ENCODE measurements at regions not wholly inside any gene's neighbourhood (a gene's known extent, or its start where the extent isn't known, plus 50 kb on each side); places are given as distances from the start of the nearest gene placed in this dataset.

DNA sequence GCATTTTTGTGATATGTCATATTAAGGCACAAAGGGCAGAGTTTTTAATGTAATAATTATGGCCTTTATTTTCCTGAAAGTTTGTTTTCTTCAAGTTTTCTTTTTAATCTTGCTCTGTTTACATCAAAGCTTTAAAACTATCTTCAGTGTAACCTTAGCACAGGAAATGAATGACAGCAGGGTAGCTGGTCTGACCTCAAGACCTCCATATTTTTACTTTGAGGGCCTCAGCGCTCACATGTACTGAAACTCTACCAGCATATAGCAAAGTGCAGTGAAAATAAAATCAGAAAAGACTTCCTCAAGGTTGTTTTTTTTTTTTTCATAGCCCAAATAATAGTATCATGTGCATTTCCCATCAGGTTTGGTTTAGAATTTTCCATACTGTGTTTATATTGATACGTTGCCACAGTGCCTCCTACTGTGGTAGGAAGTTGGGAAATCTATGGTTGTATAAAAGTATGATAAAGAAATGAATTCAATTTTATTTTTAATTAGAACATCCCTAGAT, 163.4 kb downstream of the UBE2E3 start:
- TF ChIP-seq POLR2A (IDR thresholded peaks at IDR 0.05) = no peak
- TF ChIP-seq, protein P1, sequence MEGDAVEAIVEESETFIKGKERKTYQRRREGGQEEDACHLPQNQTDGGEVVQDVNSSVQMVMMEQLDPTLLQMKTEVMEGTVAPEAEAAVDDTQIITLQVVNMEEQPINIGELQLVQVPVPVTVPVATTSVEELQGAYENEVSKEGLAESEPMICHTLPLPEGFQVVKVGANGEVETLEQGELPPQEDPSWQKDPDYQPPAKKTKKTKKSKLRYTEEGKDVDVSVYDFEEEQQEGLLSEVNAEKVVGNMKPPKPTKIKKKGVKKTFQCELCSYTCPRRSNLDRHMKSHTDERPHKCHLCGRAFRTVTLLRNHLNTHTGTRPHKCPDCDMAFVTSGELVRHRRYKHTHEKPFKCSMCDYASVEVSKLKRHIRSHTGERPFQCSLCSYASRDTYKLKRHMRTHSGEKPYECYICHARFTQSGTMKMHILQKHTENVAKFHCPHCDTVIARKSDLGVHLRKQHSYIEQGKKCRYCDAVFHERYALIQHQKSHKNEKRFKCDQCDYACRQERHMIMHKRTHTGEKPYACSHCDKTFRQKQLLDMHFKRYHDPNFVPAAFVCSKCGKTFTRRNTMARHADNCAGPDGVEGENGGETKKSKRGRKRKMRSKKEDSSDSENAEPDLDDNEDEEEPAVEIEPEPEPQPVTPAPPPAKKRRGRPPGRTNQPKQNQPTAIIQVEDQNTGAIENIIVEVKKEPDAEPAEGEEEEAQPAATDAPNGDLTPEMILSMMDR (IDR thresholded peaks at IDR 0.05) = no peak

All from heart left ventricle (tissue), 13 donors.